ENCODE measurements at regions not wholly inside any gene's neighbourhood (a gene's known extent, or its start where the extent isn't known, plus 50 kb on each side); places are given as distances from the start of the nearest gene placed in this dataset.
"Not testable (repeated sequence)": the region's sequence is repeated elsewhere in the genome, so short reads cannot be mapped to it uniquely, and the experiment has no call there.

GRCh38 chr7:57244345-57244980 is 112.2 kb upstream of the ZNF479 start:
- TF ChIP-seq MYC (IDR thresholded peaks at IDR 0.05; ENCODE audit: low read depth, low read length); CTCF (IDR thresholded peaks at IDR 0.05; ENCODE audit: low read depth, low read length); POLR2A (IDR thresholded peaks at IDR 0.05; ENCODE audit: extremely low read depth, insufficient read length): not testable (repeated sequence)

All from NB4 (cell line).